GDM1 (cell line): ENCODE measurements at regions not wholly inside any gene's neighbourhood (a gene's known extent, or its start where the extent isn't known, plus 50 kb on each side); places are given as distances from the start of the nearest gene placed in this dataset.

Experiments used
- DNase-seq: peaks from one replicate; lab custom pipeline; 2025; lab: John Stamatoyannopoulos, UW

GRCh38 chr16:64892835-64893785, 228.8 kb downstream of the CDH11 start:
- no peak for DNase-seq

DNA sequence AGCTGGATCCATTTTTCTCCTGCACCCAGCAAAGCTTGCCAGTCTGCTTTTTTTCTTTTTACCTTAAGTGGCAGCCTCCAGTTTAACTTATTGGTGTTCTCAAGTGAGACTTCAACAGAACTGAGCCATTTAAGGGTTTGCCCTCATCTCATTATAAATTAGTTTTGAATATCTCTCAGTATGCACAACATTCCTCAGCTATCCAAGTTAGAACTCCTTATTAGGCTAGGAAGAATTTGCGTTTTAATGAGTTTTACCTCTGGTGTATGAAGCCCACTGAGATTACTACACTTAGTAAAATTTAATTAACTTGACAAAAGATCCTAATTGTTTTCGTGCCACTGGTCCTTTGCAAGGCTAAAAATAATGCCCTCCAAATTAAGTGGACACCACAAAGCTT, 232.4 kb downstream of the CDH11 start:
- DNase-seq: no peak

GRCh38 chr16:64887651-64888050, 234.2 kb downstream of the CDH11 start:
- no peak for DNase-seq

- no peak for DNase-seq
These were observed 239.6 kb downstream of the CDH11 start for GRCh38 chr16:64882078-64882784.

GRCh38 chr16:64880994-64881393, 240.9 kb downstream of the CDH11 start:
- no peak for DNase-seq

GRCh38 chr16:64880006-64880405, 241.9 kb downstream of the CDH11 start:
- no peak for DNase-seq

- DNase-seq: no peak
These were observed 242.9 kb downstream of the CDH11 start for GRCh38 chr16:64878940-64879339.

DNA sequence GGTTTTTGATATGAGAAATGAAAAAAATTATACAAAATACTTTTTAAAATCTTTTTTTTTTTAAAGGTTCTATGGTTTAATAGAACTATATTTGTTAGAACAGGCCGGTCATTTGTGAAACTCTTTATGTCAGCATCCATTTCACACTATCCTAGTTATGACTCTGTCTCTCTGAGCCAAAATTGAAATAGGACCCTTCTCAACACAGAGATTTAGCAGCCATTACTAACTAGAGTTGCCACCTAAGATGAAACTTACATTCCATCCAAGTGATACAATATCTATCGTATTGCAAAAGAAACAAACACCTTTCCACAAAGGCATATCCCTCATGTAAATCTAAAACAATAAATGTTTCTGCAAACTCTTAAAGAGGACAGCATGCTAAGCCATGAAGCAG, 249.8 kb downstream of the CDH11 start:
- no peak for DNase-seq

DNA sequence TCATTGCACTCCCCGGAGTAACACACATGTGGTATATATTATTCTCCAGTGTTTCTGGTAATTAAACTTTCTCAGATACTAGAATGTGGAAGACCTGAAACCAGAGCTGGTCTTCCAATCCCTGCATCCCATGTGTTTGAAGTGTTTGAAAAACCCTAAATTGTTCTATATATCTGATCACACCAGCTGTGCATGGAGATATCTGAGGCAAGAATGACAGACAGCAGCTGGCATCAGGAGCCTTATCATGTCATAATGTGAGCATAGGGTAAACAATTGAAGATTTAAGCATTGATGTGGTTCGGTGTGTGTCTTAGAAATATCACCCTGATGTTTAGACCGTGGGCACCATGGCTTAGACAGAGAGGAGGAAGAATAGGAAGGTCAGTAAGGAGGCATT, 251.0 kb downstream of the CDH11 start:
- DNase-seq: no peak

DNA sequence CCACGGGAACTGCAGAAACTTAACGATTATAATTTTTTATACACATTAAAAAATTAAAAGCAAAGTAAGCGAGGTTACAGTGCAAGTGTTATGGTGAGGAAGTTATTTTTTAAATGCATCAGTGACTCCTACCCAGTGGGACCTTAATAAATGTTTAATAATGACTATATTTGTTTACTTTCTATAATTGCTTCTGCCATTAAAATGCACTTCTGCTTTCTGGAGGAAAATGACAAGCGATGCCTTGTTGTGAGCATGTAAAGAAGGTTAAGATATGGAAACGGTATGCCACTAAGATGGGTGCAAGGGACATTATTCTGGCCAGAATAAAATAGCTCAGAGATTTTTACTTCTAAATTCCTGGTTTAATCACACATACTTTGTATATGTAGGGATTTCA, 252.1 kb downstream of the CDH11 start:
- DNase-seq: no peak

GRCh38 chr16:64866021-64866420, 255.8 kb downstream of the CDH11 start:
- DNase-seq: no peak

DNA sequence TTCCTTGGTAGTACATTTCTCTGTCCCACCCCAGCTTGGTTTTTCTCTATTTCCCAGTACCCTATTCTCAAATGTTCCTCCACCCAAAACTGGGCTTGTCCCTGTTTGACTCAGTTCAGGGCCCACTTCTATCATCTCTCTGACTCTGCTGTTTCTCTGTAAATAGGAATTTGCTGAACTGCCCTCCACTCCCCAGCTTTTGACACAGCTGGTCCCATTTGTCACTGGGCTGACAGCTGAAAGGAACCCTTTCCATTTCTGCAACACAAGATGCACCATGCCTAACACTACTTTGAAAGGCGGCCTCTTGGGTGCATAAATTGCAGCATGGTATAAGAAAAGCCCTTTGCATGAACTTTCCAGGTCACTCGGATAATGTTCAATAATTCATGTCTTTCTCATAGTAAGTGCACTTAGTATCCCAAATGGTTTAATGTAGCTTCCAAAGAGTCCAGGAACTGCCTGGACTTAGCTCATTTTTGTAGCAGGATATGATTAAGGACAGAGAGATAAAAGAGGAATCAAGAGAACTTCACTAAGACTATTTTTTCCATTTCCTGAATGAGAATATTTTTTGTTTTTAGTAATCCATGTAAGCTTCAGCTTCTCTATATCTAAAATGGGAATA, 256.7 kb downstream of the CDH11 start:
- no peak for DNase-seq

DNA sequence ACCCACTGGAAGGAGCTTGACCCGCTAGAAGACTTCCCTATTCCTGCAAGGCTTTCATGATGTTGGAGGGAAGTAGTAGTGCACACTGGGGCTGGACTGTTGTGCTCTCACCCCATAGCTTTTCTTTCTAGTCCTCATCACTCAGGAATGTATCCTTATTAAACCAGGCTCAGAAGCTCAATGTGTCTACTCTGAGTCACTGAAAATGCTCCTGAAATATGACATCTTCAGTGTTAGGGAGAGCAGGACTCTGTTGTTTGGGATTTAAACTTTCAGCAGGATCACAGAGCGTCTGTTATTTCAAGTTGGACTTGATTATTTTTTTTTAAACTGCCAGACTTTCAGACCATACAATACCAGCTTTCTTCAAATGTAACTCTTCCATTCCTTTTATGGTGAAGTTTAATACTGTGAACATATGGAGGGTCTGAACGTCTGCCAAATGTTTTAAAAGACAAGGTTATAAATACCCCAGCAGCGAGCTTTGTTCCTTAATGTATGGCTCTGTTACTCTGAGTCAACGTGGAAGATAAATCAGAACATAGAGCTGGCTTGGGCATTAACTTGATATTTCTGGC, 257.5 kb downstream of the CDH11 start:
- DNase-seq: no peak

GRCh38 chr16:64858076-64858475, 263.8 kb downstream of the CDH11 start:
- DNase-seq: no peak

GRCh38 chr16:64857411-64857810, 264.5 kb downstream of the CDH11 start:
- DNase-seq: no peak

- DNase-seq: no peak
These were observed 268.3 kb downstream of the CDH11 start for GRCh38 chr16:64853551-64853950.

GRCh38 chr16:64846966-64847365, 274.9 kb downstream of the CDH11 start:
- no peak for DNase-seq

DNA sequence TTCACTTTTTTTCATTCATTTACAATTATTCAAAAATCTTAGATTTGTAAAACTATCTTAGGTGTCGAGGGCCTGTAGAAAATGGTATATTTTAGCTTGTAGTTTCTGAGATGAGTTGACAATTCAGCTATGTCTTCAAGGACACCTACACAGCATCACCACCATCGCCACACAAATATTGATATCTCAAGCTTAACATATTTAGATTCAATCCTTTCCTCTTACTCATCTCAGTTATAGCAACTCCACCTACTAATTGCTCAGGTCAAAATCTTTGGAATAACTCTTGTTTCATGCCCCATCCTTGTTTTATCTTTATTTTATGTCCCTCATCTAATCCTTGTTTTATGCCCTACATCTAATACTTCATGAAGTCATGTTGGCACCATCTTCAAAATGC, 276.8 kb downstream of the CDH11 start:
- DNase-seq: no peak

DNA sequence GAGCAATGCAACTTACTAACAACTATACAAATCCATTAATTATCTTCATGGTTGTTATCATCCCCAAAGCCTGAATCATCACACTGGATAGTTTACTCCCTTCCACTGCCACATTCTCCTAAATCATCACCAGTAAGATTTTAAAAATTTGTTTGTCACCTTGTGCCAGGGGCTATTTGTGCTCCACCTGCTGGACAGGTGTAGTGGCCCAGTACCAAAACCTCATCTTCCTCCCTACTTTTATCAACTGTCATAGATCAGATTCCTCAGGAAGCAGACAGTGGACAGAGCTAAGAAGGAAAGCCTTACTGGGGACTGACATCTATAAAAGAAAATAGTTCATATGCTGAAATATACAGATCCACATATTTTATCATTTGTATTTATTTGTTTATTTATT, 280.4 kb downstream of the CDH11 start:
- no peak for DNase-seq

DNA sequence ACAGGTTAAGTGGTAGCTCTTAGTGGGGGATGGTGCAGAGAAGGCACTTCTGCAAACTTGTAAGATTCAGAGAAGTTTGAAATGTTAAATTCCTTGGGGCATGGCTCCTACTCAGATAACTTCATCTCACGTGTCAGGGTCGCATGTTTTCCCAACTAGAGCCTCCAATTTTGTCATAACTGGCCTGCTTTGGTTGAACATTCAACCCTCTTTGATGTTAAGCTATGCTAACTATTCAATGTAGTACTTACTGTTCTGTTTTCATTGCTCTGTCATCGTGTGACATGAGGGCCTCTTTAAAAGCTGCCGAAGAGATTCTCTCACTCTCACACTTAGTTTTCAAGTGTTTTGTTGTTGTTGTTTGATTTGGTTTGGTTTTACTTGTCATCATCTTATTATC, 280.8 kb downstream of the CDH11 start:
- DNase-seq: no peak

- DNase-seq: no peak
These were observed 291.2 kb downstream of the CDH11 start for GRCh38 chr16:64830653-64831052.

DNA sequence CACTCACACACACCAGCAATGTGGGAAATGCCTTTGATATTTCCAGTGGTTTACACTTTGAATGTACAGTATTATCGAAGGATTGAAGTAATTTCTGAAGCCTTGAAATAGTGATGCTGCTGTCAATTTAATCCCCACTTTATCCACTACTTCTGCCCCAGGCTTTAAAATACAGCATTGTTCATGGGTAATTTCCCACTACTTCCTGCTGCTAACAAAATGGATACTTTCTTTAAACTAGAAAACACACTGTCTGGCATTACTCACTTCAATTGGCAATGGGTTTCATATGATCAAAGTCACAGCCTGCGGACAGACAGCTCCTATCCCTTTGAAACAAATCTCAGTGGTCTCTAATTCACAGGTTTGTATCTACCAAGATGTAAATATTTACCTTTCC, 292.2 kb downstream of the CDH11 start:
- DNase-seq: no peak

DNA sequence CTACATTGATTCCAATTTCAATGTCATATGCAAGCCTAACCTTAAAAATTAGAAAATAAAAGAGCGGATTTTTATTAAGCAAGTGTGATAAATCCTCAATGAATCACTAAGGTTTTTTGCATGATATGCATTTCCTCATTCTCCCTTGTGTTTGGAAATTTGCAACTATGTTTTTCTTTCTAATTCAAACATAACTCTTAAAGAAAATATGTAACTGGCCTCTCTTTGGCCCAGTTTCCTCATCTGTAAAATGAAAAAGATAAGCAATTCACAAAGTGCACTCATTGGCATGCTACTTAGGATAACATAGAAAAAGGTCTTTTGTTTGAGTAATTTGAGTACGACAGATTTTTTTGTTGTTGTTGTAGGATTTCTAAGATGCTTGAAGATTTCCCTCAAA, 295.5 kb downstream of the CDH11 start:
- DNase-seq: no peak
